Mammary epithelial cell (primary cell): ENCODE measurements at regions not wholly inside any gene's neighbourhood (a gene's known extent, or its start where the extent isn't known, plus 50 kb on each side); places are given as distances from the start of the nearest gene placed in this dataset.

Experiments
- EZH2 ChIP-seq: IDR thresholded peaks from 2 replicates; pipeline ENCODE4 v1.6.1; 2012; ENCODE audit warnings: low read length, inconsistent platforms, borderline replicate concordance
- TF ChIP-seq, protein P1 (sequence below), 2 donors: IDR thresholded peaks in 1 of 2; conservative IDR thresholded peaks in 1 of 2; 2 replicates each; pipeline ENCODE4 v1.5.1; 2011 to 2012; ENCODE audit warnings: inconsistent platforms in 2 of 2, low read length in 2 of 2, mild to moderate bottlenecking in 2 of 2, control low read depth in 1 of 2, low read depth in 1 of 2; ENCODE audit not compliant: insufficient read depth in 1 of 2; ENCODE audit errors: extremely low read depth in 1 of 2

DNA sequence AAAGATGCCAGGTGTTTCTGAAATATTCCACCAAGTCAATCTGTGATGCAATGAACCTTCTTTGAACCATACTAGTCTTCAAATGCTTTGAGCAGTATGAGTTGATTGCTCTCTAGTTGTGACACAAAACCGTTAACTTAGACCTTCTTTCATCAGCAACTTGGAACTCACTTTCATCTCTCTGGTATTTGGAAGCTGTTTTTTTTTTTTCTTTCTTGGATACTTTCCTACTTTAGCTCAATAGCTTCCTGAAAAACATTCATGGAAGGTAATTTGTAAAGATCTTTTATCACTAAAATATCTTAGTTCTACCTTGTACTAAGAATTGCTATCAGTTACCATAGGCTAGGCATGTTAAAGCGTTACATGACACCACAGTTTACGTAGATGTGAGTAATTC is 1071.9 kb upstream of the CHAC2 start:
- TF ChIP-seq EZH2, result no peak
- TF ChIP-seq, protein P1, sequence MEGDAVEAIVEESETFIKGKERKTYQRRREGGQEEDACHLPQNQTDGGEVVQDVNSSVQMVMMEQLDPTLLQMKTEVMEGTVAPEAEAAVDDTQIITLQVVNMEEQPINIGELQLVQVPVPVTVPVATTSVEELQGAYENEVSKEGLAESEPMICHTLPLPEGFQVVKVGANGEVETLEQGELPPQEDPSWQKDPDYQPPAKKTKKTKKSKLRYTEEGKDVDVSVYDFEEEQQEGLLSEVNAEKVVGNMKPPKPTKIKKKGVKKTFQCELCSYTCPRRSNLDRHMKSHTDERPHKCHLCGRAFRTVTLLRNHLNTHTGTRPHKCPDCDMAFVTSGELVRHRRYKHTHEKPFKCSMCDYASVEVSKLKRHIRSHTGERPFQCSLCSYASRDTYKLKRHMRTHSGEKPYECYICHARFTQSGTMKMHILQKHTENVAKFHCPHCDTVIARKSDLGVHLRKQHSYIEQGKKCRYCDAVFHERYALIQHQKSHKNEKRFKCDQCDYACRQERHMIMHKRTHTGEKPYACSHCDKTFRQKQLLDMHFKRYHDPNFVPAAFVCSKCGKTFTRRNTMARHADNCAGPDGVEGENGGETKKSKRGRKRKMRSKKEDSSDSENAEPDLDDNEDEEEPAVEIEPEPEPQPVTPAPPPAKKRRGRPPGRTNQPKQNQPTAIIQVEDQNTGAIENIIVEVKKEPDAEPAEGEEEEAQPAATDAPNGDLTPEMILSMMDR (conservative IDR thresholded peaks at IDR 0.05 in 1 of 2, IDR thresholded peaks at IDR 0.05 in 1 of 2; ENCODE audit: extremely low read depth in 1 of 2, insufficient read depth in 1 of 2, low read depth in 1 of 2, low read length in 2 of 2), result no peak
